Lung (tissue), 11 donors: ENCODE measurements at regions not wholly inside any gene's neighbourhood (a gene's known extent, or its start where the extent isn't known, plus 50 kb on each side); places are given as distances from the start of the nearest gene placed in this dataset.

Source experiments
- ATAC-seq: fragments of 200-7000 bp; cut with Tn5 transposase; one replicate; pipeline ENCODE4 v1.9.1; 2020; ENCODE audit warnings: moderate number of reproducible peaks; ENCODE audit not compliant: insufficient read depth, low FRiP score
- DNase-seq, 3 donors: peaks; one replicate each; pipeline ENCODE4 v3.0.0-alpha.2; 2013 to 2017
- H3K27ac ChIP-seq, 2 donors: one replicate each; pipeline ENCODE4 v1.5.1; 2013; ENCODE audit warnings: mild to moderate bottlenecking in 2 of 2, moderate library complexity in 2 of 2, control low read depth in 1 of 2, inconsistent platforms in 1 of 2, low read depth in 1 of 2, low read length in 1 of 2
- H3K27me3 ChIP-seq, 3 donors: one replicate each; pipeline ENCODE4 v1.5.1; 2013; ENCODE audit warnings: low read length in 2 of 3; ENCODE audit not compliant: control insufficient read depth in 3 of 3, insufficient read depth in 3 of 3
- H3K36me3 ChIP-seq, 4 donors: one replicate each; pipeline ENCODE4 v1.5.1; 2013; ENCODE audit warnings: low read length in 4 of 4, mild to moderate bottlenecking in 1 of 4, moderate library complexity in 1 of 4; ENCODE audit not compliant: control insufficient read depth in 4 of 4, insufficient read depth in 4 of 4
- H3K4me1 ChIP-seq, 5 donors: one replicate each; pipeline ENCODE4 v1.5.1; 2013; ENCODE audit warnings: low read length in 5 of 5, mild to moderate bottlenecking in 2 of 5, moderate library complexity in 1 of 5; ENCODE audit not compliant: control insufficient read depth in 5 of 5, insufficient read depth in 5 of 5
- H3K4me3 ChIP-seq: one replicate; pipeline ENCODE4 v1.5.1; 2013; ENCODE audit warnings: mild to moderate bottlenecking, control low read depth, moderate library complexity
- H3K9ac ChIP-seq, 2 donors: one replicate each; pipeline ENCODE4 v1.5.1; 2013; ENCODE audit warnings: low read length in 2 of 2, control low read depth in 1 of 2; ENCODE audit not compliant: insufficient read depth in 1 of 2
- H3K9me3 ChIP-seq, 4 donors: one replicate each; pipeline ENCODE4 v1.5.1; 2013; ENCODE audit warnings: low read length in 3 of 4, mild to moderate bottlenecking in 1 of 4, moderate library complexity in 1 of 4; ENCODE audit not compliant: control insufficient read depth in 4 of 4, insufficient read depth in 3 of 4
- CTCF ChIP-seq: IDR thresholded peaks from 2 replicates; pipeline ENCODE4 v1.5.1; 2012; ENCODE audit warnings: mild to moderate bottlenecking; ENCODE audit errors: control extremely low read depth, extremely low read depth
- WGBS, 2 donors: extraction: QIAGEN DNeasy Blood & Tissue Kit; methylation state at CpG; one replicate each; pipeline ENCODE4 v1.1.7; 2013; 5-methylcytosine and 5-hydroxymethylcytosine counted together
- donor health status: control.
- donor health status: control.
- donor health status: Bipolar disorder and iron deficiency.
- donor health status: healthy.
- donor health status: DM: yes; HTN: yes; CAD: no.

- ATAC-seq: no peak
- no peaks in the 10 kb centered on the region for H3K27me3 ChIP-seq
- 44 to 64% methylated on average over 1 of the region's 1 CpG for WGBS, 2 donors
- no peak overlapping the region for H3K9ac ChIP-seq
- no peaks in the 10 kb centered on the region for H3K4me1 ChIP-seq
- no peaks in the 10 kb centered on the region for H3K36me3 ChIP-seq
- H3K27ac ChIP-seq: no peak overlapping the region
- H3K9me3 ChIP-seq: peaks cover 0 to 19% (median 7%) of the 10 kb centered on the region in 4 donors
- no peak for TF ChIP-seq CTCF
- no peak for DNase-seq
- no peak overlapping the region for H3K4me3 ChIP-seq
Measured at GRCh38 chr6:66161546-66162108, 454.6 kb upstream of the EYS start.

GRCh38 chr6:66159937-66160336 is 452.9 kb upstream of the EYS start:
- Histone ChIP-seq H3K4me3 (no peak overlapping the region), H3K9me3 (peaks cover 0 to 19% (median 7%) of the 10 kb centered on the region in 4 donors), H3K27ac (no peak overlapping the region), H3K36me3 (no peaks in the 10 kb centered on the region), H3K27me3 (no peaks in the 10 kb centered on the region), H3K4me1 (no peaks in the 10 kb centered on the region), H3K9ac (no peak overlapping the region)
- DNase-seq (no peak), ATAC-seq (no peak)
- no peak for TF ChIP-seq CTCF
- WGBS, 2 donors: 89 to 92% methylated on average over 2 of the region's 2 CpGs

DNA sequence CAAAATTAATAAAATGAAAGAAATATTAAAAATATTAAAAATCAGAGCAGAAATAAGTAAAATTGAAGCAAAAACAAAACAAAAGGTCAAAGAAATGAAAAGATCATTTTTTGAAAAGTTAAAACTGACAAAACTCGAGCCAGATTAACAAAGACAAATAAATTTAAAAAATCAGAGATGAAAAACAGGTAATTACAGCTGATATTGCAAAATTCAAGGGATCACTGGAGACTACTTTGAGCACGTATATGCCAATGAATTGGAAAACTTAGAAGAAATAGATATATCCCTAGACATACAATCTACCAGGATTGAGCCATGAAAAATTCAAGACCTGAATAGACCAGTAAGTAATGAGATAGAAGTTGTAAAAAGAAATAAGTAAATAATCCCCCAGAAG is 446.2 kb upstream of the EYS start:
- no peak overlapping the region for H3K9ac ChIP-seq
- no peaks in the 10 kb centered on the region for H3K27me3 ChIP-seq
- H3K9me3 ChIP-seq: no peaks in the 10 kb centered on the region
- 65 to 66% methylated on average over 2 of the region's 2 CpGs for WGBS, 2 donors
- DNase-seq (no peak), ATAC-seq (no peak)
- H3K4me3 ChIP-seq: no peak overlapping the region
- H3K36me3 ChIP-seq: no peaks in the 10 kb centered on the region
- no peak for TF ChIP-seq CTCF
- H3K4me1 ChIP-seq: no peaks in the 10 kb centered on the region
- H3K27ac ChIP-seq: no peak overlapping the region

GRCh38 chr6:66149132-66149531 is 442.1 kb upstream of the EYS start:
- H3K27ac ChIP-seq: no peak overlapping the region
- H3K9me3 ChIP-seq: peaks cover 0 to 7% (median 0%) of the 10 kb centered on the region in 4 donors
- no peak for TF ChIP-seq CTCF
- no peaks in the 10 kb centered on the region for H3K36me3 ChIP-seq
- H3K4me3 ChIP-seq: no peak overlapping the region
- no peaks in the 10 kb centered on the region for H3K4me1 ChIP-seq
- no peak for ATAC-seq
- no peak for DNase-seq
- H3K9ac ChIP-seq: no peak overlapping the region
- H3K27me3 ChIP-seq: no peaks in the 10 kb centered on the region
